D721Med (cell line): ENCODE measurements at regions not wholly inside any gene's neighbourhood (a gene's known extent, or its start where the extent isn't known, plus 50 kb on each side); places are given as distances from the start of the nearest gene placed in this dataset.

Experiments used
- DNase-seq: peaks from one replicate; pipeline ENCODE4 v3.0.0; 2011; ENCODE audit warnings: low spot score; ENCODE audit not compliant: insufficient read length
- FAIRE-seq: peaks from 2 replicates; lab custom pipeline; 2011; peaks lifted over from hg19 to GRCh38; lab: Jason Lieb, UNC
- CTCF ChIP-seq: IDR thresholded peaks from 2 replicates; pipeline ENCODE4 v1.5.1; 2012; ENCODE audit warnings: mild to moderate bottlenecking, control low read depth; ENCODE audit not compliant: insufficient read depth; ENCODE audit errors: missing control alignments

GRCh38 chr6:27078734-27079357, 168.7 kb upstream of the PRSS16 start:
- TF ChIP-seq CTCF, result peak; percentile 84
- DNase-seq, result no peak
- FAIRE-seq, result peak; percentile 68

- DNase-seq (no peak), FAIRE-seq (no peak)
- no peak for TF ChIP-seq CTCF
These were observed 166.3 kb upstream of the PRSS16 start for GRCh38 chr6:27081188-27081587.

- no peak for DNase-seq
- TF ChIP-seq CTCF, result no peak
- FAIRE-seq, result no peak
These were observed 165.6 kb upstream of the PRSS16 start for GRCh38 chr6:27081931-27082330.

- FAIRE-seq, result no peak
- DNase-seq, result no peak
- TF ChIP-seq CTCF, result no peak
These were observed 159.4 kb upstream of the PRSS16 start for GRCh38 chr6:27088068-27088467.

GRCh38 chr6:27091661-27092315, 155.7 kb upstream of the PRSS16 start:
- FAIRE-seq, result no peak
- TF ChIP-seq CTCF, result no peak
- DNase-seq, result no peak

- no peak for FAIRE-seq
- no peak for TF ChIP-seq CTCF
- DNase-seq, result no peak
These were observed 155.2 kb upstream of the PRSS16 start for GRCh38 chr6:27092316-27092692.

- DNase-seq (no peak), FAIRE-seq (no peak)
- TF ChIP-seq CTCF, result no peak
These were observed 151.6 kb upstream of the PRSS16 start for GRCh38 chr6:27095914-27096313.
